ENCODE measurements at regions not wholly inside any gene's neighbourhood (a gene's known extent, or its start where the extent isn't known, plus 50 kb on each side); places are given as distances from the start of the nearest gene placed in this dataset.

- DNase-seq, result no peak
Measured at GRCh38 chr2:19408592-19408991, 50.2 kb upstream of the OSR1 start.
